Loucy (cell line): ENCODE measurements at regions not wholly inside any gene's neighbourhood (a gene's known extent, or its start where the extent isn't known, plus 50 kb on each side); places are given as distances from the start of the nearest gene placed in this dataset.

Experiments used
- H2AFZ ChIP-seq: fragments of 200-600 bp; sonication (generic); 2 replicates; pipeline ENCODE4 v1.6.0; 2016; ENCODE audit warnings: antibody characterized with exemption, mild to moderate bottlenecking, low read length, moderate library complexity
- H3F3A ChIP-seq: fragments of 200-600 bp; 2 replicates; pipeline ENCODE4 v1.6.0; 2016; ENCODE audit warnings: antibody characterized with exemption, low read depth, mild to moderate bottlenecking
- H3K27me3 ChIP-seq: fragments of 200-600 bp; sonication (generic); 2 replicates; pipeline ENCODE4 v1.6.1; 2014; ENCODE audit warnings: low read length, mild to moderate bottlenecking; ENCODE audit not compliant: insufficient read depth, poor library complexity, severe bottlenecking
- H3K36me3 ChIP-seq: fragments of 200-600 bp; sonication (generic); 2 replicates; pipeline ENCODE4 v1.6.1; 2016; ENCODE audit warnings: low read length; ENCODE audit not compliant: insufficient read depth
- H3K4me1 ChIP-seq: fragments of 200-600 bp; sonication (generic); 2 replicates; pipeline ENCODE4 v1.5.1; 2014; ENCODE audit warnings: low read length, mild to moderate bottlenecking; ENCODE audit not compliant: insufficient read depth, poor library complexity, severe bottlenecking
- H3K4me2 ChIP-seq: fragments of 200-600 bp; sonication (generic); 2 replicates; pipeline ENCODE4 v1.6.0; 2014; ENCODE audit warnings: antibody characterized with exemption, low read length, low read depth, mild to moderate bottlenecking; ENCODE audit not compliant: poor library complexity, severe bottlenecking
- H3K4me3 ChIP-seq: fragments of 200-600 bp; sonication (generic); 2 replicates; pipeline ENCODE4 v1.5.1; 2014; ENCODE audit warnings: low read length, mild to moderate bottlenecking, mixed read lengths; ENCODE audit not compliant: poor library complexity, severe bottlenecking
- H3K79me2 ChIP-seq: fragments of 200-600 bp; sonication (generic); 2 replicates; pipeline ENCODE4 v1.6.1; 2014; ENCODE audit warnings: low read length; ENCODE audit not compliant: insufficient read depth
- H3K9ac ChIP-seq: fragments of 200-600 bp; sonication (generic); 2 replicates; pipeline ENCODE4 v1.6.0; 2014; ENCODE audit warnings: mild to moderate bottlenecking, low read depth, low read length, moderate library complexity; ENCODE audit not compliant: poor library complexity, severe bottlenecking
- H3K9me2 ChIP-seq: fragments of 200-600 bp; sonication (generic); replicated peaks from 2 replicates; pipeline ENCODE4 v1.6.1; 2016; ENCODE audit warnings: low read depth, low read length, mixed read lengths
- H3K9me3 ChIP-seq: fragments of 200-600 bp; sonication (generic); 2 replicates; pipeline ENCODE4 v1.6.1; 2014; ENCODE audit warnings: mild to moderate bottlenecking, antibody characterized with exemption, low read length, low read depth; ENCODE audit not compliant: insufficient read depth
- H4K20me1 ChIP-seq: fragments of 200-600 bp; sonication (generic); 2 replicates; pipeline ENCODE4 v1.6.0; 2014; ENCODE audit warnings: antibody characterized with exemption, low read length, mild to moderate bottlenecking; ENCODE audit not compliant: insufficient read depth, poor library complexity, severe bottlenecking
- EZH2phosphoT487 ChIP-seq: fragments of 200-600 bp; IDR thresholded peaks from 2 replicates; pipeline ENCODE4 v1.6.1; 2018; ENCODE audit warnings: antibody characterized with exemption, mild to moderate bottlenecking, moderate library complexity, borderline replicate concordance
- TF ChIP-seq, protein P1 (sequence below): fragments of 200-600 bp; sonication (generic); conservative IDR thresholded peaks from 2 replicates; pipeline ENCODE4 v1.5.1; 2014; ENCODE audit warnings: mild to moderate bottlenecking, antibody characterized with exemption, low read length

DNA sequence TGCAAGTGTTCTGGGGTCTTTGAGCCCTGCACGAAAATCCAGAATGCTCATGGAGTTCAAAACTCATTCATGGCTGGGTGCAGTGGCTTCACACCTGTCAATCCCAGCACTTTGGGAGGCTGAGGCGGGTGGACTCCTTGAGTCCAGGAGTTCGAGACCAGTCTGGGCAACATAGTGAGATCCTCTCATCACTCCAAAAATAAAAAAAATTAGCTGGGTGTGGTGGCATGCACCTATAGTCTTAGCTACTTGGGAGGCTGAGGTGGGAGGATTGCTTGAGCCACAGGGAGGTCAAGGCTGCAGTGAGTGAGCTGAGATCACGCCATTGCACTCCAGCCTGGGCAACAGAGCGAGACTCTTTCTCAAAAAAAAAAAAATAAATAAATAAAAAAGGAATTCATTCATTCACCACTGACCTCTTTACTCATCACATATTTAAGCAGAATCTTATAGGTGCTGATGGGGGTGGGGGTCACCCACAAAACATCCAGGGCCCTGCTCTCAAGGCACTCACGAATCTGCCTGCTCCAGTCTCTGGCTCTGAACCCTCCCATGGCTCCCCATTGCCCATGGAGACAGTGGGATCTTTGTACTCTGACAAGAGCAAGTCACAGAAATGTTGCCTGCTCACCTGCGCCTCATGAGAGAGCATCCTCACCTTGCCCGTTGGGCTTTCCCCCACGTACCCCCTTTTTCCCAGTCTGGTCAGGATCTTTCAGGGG lies 76.7 kb upstream of the IER5L start:
- Histone ChIP-seq H3F3A (no peaks in the 10 kb centered on the region), H4K20me1 (no peaks in the 10 kb centered on the region), H3K27me3 (no peaks in the 10 kb centered on the region), H3K36me3 (no peaks in the 10 kb centered on the region), H3K9ac (no peak overlapping the region), H3K4me2 (no peak overlapping the region), H3K4me1 (no peaks in the 10 kb centered on the region), H2AFZ (no peak overlapping the region), H3K9me3 (no peaks in the 10 kb centered on the region), H3K79me2 (no peaks in the 10 kb centered on the region), H3K4me3 (no peak overlapping the region), H3K9me2 (no peaks in the 10 kb centered on the region)
- TF ChIP-seq EZH2phosphoT487, result no peak
- TF ChIP-seq, protein P1, sequence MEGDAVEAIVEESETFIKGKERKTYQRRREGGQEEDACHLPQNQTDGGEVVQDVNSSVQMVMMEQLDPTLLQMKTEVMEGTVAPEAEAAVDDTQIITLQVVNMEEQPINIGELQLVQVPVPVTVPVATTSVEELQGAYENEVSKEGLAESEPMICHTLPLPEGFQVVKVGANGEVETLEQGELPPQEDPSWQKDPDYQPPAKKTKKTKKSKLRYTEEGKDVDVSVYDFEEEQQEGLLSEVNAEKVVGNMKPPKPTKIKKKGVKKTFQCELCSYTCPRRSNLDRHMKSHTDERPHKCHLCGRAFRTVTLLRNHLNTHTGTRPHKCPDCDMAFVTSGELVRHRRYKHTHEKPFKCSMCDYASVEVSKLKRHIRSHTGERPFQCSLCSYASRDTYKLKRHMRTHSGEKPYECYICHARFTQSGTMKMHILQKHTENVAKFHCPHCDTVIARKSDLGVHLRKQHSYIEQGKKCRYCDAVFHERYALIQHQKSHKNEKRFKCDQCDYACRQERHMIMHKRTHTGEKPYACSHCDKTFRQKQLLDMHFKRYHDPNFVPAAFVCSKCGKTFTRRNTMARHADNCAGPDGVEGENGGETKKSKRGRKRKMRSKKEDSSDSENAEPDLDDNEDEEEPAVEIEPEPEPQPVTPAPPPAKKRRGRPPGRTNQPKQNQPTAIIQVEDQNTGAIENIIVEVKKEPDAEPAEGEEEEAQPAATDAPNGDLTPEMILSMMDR, result no peak

- Histone ChIP-seq H3K36me3 (no peaks in the 10 kb centered on the region), H3K9ac (no peak overlapping the region), H3K27me3 (no peaks in the 10 kb centered on the region), H3K9me2 (no peaks in the 10 kb centered on the region), H3K4me2 (no peak overlapping the region), H3K4me3 (no peak overlapping the region), H3F3A (no peaks in the 10 kb centered on the region), H3K4me1 (no peaks in the 10 kb centered on the region), H3K9me3 (no peaks in the 10 kb centered on the region), H2AFZ (no peak overlapping the region), H4K20me1 (no peaks in the 10 kb centered on the region), H3K79me2 (no peaks in the 10 kb centered on the region)
- TF ChIP-seq, protein P1, result no peak
- TF ChIP-seq EZH2phosphoT487, result no peak
These were observed 75.8 kb upstream of the IER5L start for GRCh38 chr9:129253803-129254381.

- Histone ChIP-seq H3K36me3 (no peaks in the 10 kb centered on the region), H2AFZ (no peak overlapping the region), H3K4me2 (no peak overlapping the region)
These were observed 75.1 kb upstream of the IER5L start for GRCh38 chr9:129252937-129253802.

More at GRCh38 chr9:129252937-129253802, 75.1 kb upstream of the IER5L start:
- no peaks in the 10 kb centered on the region for H3K9me3 ChIP-seq
- H4K20me1 ChIP-seq, result no peaks in the 10 kb centered on the region
- H3K9ac ChIP-seq, result no peak overlapping the region
- no peaks in the 10 kb centered on the region for H3K9me2 ChIP-seq
- no peaks in the 10 kb centered on the region for H3F3A ChIP-seq
- TF ChIP-seq, protein P1, result no peak
- TF ChIP-seq EZH2phosphoT487, result no peak
- H3K79me2 ChIP-seq, result no peaks in the 10 kb centered on the region
- H3K4me3 ChIP-seq, result no peak overlapping the region
- no peaks in the 10 kb centered on the region for H3K27me3 ChIP-seq
- H3K4me1 ChIP-seq, result no peaks in the 10 kb centered on the region
